Body of pancreas (tissue), 4 donors: ENCODE measurements at regions not wholly inside any gene's neighbourhood (a gene's known extent, or its start where the extent isn't known, plus 50 kb on each side); places are given as distances from the start of the nearest gene placed in this dataset.

Source experiments
- CTCF ChIP-seq, 7 experiments: fragments of 450-650 bp in 4 of 7; fragments of 200-600 bp in 3 of 7; sonication (generic) in 3 of 7; IDR thresholded peaks; one replicate each; pipeline ENCODE4 v1.5.1; 2016 to 2019; ENCODE audit warnings: antibody characterized with exemption in 7 of 7
- POLR2A ChIP-seq, 3 donors: fragments of 450-650 bp; IDR thresholded peaks; one replicate each; pipeline ENCODE4 v1.6.1; 2016; ENCODE audit warnings: antibody characterized with exemption in 3 of 3, mild to moderate bottlenecking in 2 of 3

GRCh38 chr10:109723305-109723704 is 200.0 kb downstream of the XPNPEP1 start:
- TF ChIP-seq CTCF (IDR thresholded peaks at IDR 0.05) (no peak), POLR2A (IDR thresholded peaks at IDR 0.05) (no peak)
